ENCODE measurements at regions not wholly inside any gene's neighbourhood (a gene's known extent, or its start where the extent isn't known, plus 50 kb on each side); places are given as distances from the start of the nearest gene placed in this dataset.

DNA sequence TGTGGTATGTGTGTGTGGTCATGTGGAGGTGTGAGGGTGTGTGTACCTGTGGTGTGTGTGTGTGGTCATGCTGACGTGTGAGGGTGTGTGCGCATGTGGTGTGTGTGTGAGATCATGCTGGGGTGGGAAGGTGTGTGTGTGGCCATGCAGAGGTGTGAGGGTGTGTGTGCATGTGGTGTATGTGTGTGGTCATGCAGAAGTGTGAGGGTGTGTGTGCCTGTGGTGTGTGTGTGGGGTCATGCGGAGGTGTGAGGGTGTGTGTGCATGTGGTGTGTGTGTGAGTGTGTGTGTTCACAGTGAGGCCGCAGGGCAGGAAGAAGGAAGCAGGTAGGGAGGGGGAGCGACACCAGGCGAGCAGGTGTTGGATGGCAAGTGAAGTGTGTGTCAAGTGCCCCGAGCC lies 259.0 kb downstream of the LOXHD1 start (continued):
- TF ChIP-seq TCF4 (CRISPR knock-in tag; IDR thresholded peaks at IDR 0.05; ENCODE audit: borderline replicate concordance), result no peak

DNA sequence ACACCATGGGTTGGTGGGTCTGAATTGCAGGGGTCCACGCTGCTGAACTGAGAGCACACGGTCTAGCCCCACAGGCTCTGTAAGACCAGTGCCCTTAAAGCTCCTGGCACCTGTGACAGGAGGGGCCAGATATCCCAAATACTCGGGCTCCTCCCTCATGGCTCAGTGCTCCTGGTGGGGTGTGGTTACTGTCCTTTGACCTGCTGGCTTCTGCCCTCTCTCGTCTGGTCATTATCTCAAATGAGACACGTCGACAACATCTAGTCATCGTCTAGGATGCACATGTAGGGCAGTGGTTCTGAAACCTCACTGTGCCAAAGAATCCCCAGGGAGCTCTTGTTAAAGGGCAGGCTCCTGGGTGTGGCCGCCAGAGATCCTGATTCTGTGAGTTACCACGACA lies 258.4 kb downstream of the LOXHD1 start:
- TF ChIP-seq PPARA (CRISPR knock-in tag; IDR thresholded peaks at IDR 0.05; ENCODE audit: borderline replicate concordance) (no peak), GLIS3 (CRISPR knock-in tag; IDR thresholded peaks at IDR 0.05) (no peak), ZNF70 (CRISPR knock-in tag; IDR thresholded peaks at IDR 0.05) (no peak), RARB (CRISPR knock-in tag; IDR thresholded peaks at IDR 0.05) (no peak), ZNF565 (CRISPR knock-in tag; conservative IDR thresholded peaks at IDR 0.05; ENCODE audit: low read depth) (no peak), TOX (CRISPR knock-in tag; IDR thresholded peaks at IDR 0.05; ENCODE audit: borderline replicate concordance) (no peak), ZC3H10 (CRISPR knock-in tag; IDR thresholded peaks at IDR 0.05) (no peak), BACH2 (CRISPR knock-in tag; IDR thresholded peaks at IDR 0.05; ENCODE audit: borderline replicate concordance) (no peak), OSR1 (CRISPR knock-in tag; IDR thresholded peaks at IDR 0.05) (no peak), TCF4 (CRISPR knock-in tag; IDR thresholded peaks at IDR 0.05; ENCODE audit: borderline replicate concordance) (no peak), SNAI2 (CRISPR knock-in tag; IDR thresholded peaks at IDR 0.05) (no peak)
- TF ChIP-seq, protein P1, sequence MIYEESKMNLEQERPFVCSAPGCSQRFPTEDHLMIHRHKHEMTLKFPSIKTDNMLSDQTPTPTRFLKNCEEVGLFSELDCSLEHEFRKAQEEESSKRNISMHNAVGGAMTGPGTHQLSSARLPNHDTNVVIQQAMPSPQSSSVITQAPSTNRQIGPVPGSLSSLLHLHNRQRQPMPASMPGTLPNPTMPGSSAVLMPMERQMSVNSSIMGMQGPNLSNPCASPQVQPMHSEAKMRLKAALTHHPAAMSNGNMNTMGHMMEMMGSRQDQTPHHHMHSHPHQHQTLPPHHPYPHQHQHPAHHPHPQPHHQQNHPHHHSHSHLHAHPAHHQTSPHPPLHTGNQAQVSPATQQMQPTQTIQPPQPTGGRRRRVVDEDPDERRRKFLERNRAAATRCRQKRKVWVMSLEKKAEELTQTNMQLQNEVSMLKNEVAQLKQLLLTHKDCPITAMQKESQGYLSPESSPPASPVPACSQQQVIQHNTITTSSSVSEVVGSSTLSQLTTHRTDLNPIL (CRISPR knock-in tag; IDR thresholded peaks at IDR 0.05; ENCODE audit: low read depth), result no peak
- TF ChIP-seq, protein P2, sequence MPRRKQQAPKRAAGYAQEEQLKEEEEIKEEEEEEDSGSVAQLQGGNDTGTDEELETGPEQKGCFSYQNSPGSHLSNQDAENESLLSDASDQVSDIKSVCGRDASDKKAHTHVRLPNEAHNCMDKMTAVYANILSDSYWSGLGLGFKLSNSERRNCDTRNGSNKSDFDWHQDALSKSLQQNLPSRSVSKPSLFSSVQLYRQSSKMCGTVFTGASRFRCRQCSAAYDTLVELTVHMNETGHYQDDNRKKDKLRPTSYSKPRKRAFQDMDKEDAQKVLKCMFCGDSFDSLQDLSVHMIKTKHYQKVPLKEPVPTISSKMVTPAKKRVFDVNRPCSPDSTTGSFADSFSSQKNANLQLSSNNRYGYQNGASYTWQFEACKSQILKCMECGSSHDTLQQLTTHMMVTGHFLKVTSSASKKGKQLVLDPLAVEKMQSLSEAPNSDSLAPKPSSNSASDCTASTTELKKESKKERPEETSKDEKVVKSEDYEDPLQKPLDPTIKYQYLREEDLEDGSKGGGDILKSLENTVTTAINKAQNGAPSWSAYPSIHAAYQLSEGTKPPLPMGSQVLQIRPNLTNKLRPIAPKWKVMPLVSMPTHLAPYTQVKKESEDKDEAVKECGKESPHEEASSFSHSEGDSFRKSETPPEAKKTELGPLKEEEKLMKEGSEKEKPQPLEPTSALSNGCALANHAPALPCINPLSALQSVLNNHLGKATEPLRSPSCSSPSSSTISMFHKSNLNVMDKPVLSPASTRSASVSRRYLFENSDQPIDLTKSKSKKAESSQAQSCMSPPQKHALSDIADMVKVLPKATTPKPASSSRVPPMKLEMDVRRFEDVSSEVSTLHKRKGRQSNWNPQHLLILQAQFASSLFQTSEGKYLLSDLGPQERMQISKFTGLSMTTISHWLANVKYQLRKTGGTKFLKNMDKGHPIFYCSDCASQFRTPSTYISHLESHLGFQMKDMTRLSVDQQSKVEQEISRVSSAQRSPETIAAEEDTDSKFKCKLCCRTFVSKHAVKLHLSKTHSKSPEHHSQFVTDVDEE (CRISPR knock-in tag; IDR thresholded peaks at IDR 0.05), result no peak
- ATAC-seq, result no peak

DNA sequence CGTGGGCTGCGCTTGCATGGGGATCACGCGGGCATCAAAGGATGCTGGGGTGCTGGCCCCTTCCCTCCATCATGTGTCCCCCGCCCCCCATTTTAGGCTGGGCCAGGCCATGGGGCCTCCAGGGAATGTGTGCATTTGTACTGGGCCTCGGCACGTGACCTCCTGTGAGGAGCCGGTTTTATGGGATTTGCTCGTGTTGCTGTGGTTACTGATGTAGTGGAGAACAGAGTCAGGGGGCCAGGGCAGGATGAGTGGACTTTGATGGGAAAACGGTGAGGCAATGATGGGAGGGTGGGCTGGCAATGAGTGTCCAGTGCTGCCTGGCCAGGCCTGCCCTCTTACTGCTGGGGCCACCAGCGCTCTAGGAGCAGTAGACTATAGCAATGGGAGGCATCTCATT lies 257.7 kb downstream of the LOXHD1 start:
- no peak for TF ChIP-seq ZFP3 (CRISPR knock-in tag; IDR thresholded peaks at IDR 0.05)
- TF ChIP-seq CSDC2 (CRISPR knock-in tag; IDR thresholded peaks at IDR 0.05), result no peak
- TF ChIP-seq GLIS3 (CRISPR knock-in tag; IDR thresholded peaks at IDR 0.05), result no peak
- no peak for TF ChIP-seq ZNF8 (CRISPR knock-in tag; IDR thresholded peaks at IDR 0.05)
- TF ChIP-seq RARB (CRISPR knock-in tag; IDR thresholded peaks at IDR 0.05), result no peak
- TF ChIP-seq ESRRG (CRISPR knock-in tag; IDR thresholded peaks at IDR 0.05), result no peak
- TF ChIP-seq, protein P3, sequence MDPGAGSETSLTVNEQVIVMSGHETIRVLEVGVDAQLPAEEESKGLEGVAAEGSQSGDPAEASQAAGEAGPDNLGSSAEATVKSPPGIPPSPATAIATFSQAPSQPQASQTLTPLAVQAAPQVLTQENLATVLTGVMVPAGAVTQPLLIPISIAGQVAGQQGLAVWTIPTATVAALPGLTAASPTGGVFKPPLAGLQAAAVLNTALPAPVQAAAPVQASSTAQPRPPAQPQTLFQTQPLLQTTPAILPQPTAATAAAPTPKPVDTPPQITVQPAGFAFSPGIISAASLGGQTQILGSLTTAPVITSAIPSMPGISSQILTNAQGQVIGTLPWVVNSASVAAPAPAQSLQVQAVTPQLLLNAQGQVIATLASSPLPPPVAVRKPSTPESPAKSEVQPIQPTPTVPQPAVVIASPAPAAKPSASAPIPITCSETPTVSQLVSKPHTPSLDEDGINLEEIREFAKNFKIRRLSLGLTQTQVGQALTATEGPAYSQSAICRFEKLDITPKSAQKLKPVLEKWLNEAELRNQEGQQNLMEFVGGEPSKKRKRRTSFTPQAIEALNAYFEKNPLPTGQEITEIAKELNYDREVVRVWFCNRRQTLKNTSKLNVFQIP (CRISPR knock-in tag; IDR thresholded peaks at IDR 0.05; ENCODE audit: borderline replicate concordance, low read depth), result no peak
- TF ChIP-seq TCF4 (CRISPR knock-in tag; IDR thresholded peaks at IDR 0.05; ENCODE audit: borderline replicate concordance), result no peak
- no peak for TF ChIP-seq TOX (CRISPR knock-in tag; IDR thresholded peaks at IDR 0.05; ENCODE audit: borderline replicate concordance)
- TF ChIP-seq ISL1 (CRISPR knock-in tag; IDR thresholded peaks at IDR 0.05), result no peak
- TF ChIP-seq, protein P4, sequence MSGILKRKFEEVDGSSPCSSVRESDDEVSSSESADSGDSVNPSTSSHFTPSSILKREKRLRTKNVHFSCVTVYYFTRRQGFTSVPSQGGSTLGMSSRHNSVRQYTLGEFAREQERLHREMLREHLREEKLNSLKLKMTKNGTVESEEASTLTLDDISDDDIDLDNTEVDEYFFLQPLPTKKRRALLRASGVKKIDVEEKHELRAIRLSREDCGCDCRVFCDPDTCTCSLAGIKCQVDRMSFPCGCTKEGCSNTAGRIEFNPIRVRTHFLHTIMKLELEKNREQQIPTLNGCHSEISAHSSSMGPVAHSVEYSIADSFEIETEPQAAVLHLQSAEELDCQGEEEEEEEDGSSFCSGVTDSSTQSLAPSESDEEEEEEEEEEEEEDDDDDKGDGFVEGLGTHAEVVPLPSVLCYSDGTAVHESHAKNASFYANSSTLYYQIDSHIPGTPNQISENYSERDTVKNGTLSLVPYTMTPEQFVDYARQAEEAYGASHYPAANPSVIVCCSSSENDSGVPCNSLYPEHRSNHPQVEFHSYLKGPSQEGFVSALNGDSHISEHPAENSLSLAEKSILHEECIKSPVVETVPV (CRISPR knock-in tag; IDR thresholded peaks at IDR 0.05), result no peak
- no peak for ATAC-seq

DNA sequence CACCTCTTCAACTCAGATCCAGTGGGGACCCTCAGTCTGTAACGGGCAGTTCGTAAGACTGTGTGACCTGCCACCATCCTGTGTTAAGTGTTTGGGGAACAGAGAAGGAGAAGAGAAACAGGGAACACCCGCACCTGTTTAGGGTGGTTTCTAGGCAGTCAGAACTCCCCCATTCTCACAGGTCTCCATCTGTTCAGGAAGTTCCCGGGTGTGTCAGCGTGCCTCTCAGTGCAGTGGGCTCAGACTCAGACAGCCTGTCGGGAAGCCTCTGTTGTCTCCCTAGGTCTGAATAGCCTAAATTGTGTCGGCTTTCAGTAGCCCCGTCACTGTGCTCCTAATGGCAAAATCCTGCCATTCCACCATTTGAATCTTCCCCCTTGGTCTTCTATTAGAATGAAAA lies 256.6 kb downstream of the LOXHD1 start:
- TF ChIP-seq, protein P1 (CRISPR knock-in tag; IDR thresholded peaks at IDR 0.05; ENCODE audit: low read depth), result no peak
- TF ChIP-seq ZFP30 (CRISPR knock-in tag; IDR thresholded peaks at IDR 0.05), result no peak
- ATAC-seq, result no peak

All from SK-N-SH treated with all-trans-retinoic acid at 6 μM for 48 hours (cell line).